RWPE1 (cell line): ENCODE measurements at regions not wholly inside any gene's neighbourhood (a gene's known extent, or its start where the extent isn't known, plus 50 kb on each side); places are given as distances from the start of the nearest gene placed in this dataset.
"Not testable (repeated sequence)": the region's sequence is repeated elsewhere in the genome, so short reads cannot be mapped to it uniquely, and the experiment has no call there.

Experiments
- CTCF ChIA-PET: fragments of 350-600 bp; sonication (Branson Sonifier 250); formaldehyde crosslinking; extraction: SDS; loops from one replicate; lab custom pipeline; 2021; lab: Yijun Ruan, JAX
- POLR2A ChIA-PET: fragments of 400-600 bp; formaldehyde crosslinking; extraction: SDS; loops from one replicate; lab custom pipeline; 2020; ENCODE audit warnings: antibody characterized with exemption; ENCODE audit not compliant: low non-redundant PET; lab: Yijun Ruan, JAX
- DNase-seq: peaks from one replicate; pipeline ENCODE4 v3.0.0; 2012; ENCODE audit warnings: low spot score
- H3K27ac ChIP-seq: fragments of 450-650 bp; 2 replicates; pipeline ENCODE4 v1.5.1; 2017
- CTCF ChIP-seq: fragments of 450-650 bp; conservative IDR thresholded peaks from 2 replicates; pipeline ENCODE4 v1.5.1; 2017; ENCODE audit warnings: low read depth, mild to moderate bottlenecking

GRCh38 chr15:62362608-62363007, 197.5 kb upstream of the C2CD4B start:
- no peak for TF ChIP-seq CTCF
- CTCF ChIA-PET = interaction anchor here (0.6 to 0.7 kb wide), 4 partner anchors 304 to 565 kb away, joined by 3 to 4 read pairs (median 4); no protein-coding TSS in a partner anchor
- no peak overlapping the region for H3K27ac ChIP-seq
- no peak for DNase-seq
- POLR2A ChIA-PET = no interaction called here

GRCh38 chr15:62363913-62364312, 198.8 kb upstream of the C2CD4B start:
- no peak for DNase-seq
- H3K27ac ChIP-seq = no peak overlapping the region
- TF ChIP-seq CTCF = no peak
- ChIA-PET CTCF (no interaction called here), POLR2A (no interaction called here)

- no peak for DNase-seq
- POLR2A ChIA-PET = no interaction called here
- H3K27ac ChIP-seq = no peak overlapping the region
- CTCF ChIA-PET = interaction anchor here (0.7 kb wide), 2 partner anchors 40 to 723 kb away, joined by 3 read pairs; no protein-coding TSS in a partner anchor
- TF ChIP-seq CTCF = no peak
Measured at GRCh38 chr15:62365795-62366442, 200.8 kb upstream of the C2CD4B start.

GRCh38 chr15:62369454-62369853, 204.4 kb upstream of the C2CD4B start:
- POLR2A ChIA-PET = no interaction called here
- TF ChIP-seq CTCF = no peak
- CTCF ChIA-PET = no interaction called here
- no peak overlapping the region for H3K27ac ChIP-seq
- DNase-seq = no peak

GRCh38 chr15:62371683-62372082, 206.6 kb upstream of the C2CD4B start:
- DNase-seq, POLR2A ChIA-PET, CTCF ChIA-PET: not testable (repeated sequence)

GRCh38 chr15:62377736-62378480, 212.8 kb upstream of the C2CD4B start:
- CTCF ChIA-PET = interaction anchor here (0.6 to 0.7 kb wide), 2 partner anchors 10 to 11 kb away, joined by 3 to 5 read pairs; no protein-coding TSS in a partner anchor
- DNase-seq = no peak
- no peak for TF ChIP-seq CTCF
- H3K27ac ChIP-seq = no peak overlapping the region
- POLR2A ChIA-PET = no interaction called here

More at GRCh38 chr15:62371683-62372082, 206.6 kb upstream of the C2CD4B start:
- not testable (repeated sequence) for H3K27ac ChIP-seq
